ENCODE measurements at regions not wholly inside any gene's neighbourhood (a gene's known extent, or its start where the extent isn't known, plus 50 kb on each side); places are given as distances from the start of the nearest gene placed in this dataset.

DNA sequence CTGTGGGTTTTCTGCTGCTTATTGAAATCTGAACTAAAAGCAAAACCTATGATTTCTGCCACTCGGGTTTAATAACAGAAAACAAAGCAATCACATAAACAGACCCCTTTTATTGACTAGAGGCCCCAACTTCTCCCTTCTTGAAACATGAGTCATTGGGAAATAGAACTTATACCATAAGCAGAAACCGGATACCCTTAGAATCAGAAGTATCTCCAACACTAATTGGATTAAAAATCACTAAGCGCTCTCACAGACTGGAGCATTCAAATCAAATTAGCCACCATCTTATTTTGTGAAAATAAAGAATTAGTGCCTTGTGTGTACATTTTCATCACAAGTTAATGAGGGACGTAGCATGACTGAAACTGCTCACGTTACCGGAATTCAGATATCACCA is 206.9 kb downstream of the WDR11 start:
- TF ChIP-seq, protein P1, sequence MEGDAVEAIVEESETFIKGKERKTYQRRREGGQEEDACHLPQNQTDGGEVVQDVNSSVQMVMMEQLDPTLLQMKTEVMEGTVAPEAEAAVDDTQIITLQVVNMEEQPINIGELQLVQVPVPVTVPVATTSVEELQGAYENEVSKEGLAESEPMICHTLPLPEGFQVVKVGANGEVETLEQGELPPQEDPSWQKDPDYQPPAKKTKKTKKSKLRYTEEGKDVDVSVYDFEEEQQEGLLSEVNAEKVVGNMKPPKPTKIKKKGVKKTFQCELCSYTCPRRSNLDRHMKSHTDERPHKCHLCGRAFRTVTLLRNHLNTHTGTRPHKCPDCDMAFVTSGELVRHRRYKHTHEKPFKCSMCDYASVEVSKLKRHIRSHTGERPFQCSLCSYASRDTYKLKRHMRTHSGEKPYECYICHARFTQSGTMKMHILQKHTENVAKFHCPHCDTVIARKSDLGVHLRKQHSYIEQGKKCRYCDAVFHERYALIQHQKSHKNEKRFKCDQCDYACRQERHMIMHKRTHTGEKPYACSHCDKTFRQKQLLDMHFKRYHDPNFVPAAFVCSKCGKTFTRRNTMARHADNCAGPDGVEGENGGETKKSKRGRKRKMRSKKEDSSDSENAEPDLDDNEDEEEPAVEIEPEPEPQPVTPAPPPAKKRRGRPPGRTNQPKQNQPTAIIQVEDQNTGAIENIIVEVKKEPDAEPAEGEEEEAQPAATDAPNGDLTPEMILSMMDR (IDR thresholded peaks at IDR 0.05), result no peak
- Mint-ChIP-seq H3K27ac (ENCODE audit: unreplicated experiment) (no peak overlapping the region), H3K4me1 (ENCODE audit: low read depth) (peaks cover 8% of the 10 kb centered on the region), H3K27me3 (ENCODE audit: low read depth) (no peaks in the 10 kb centered on the region), H3K36me3 (ENCODE audit: low read depth) (no peaks in the 10 kb centered on the region), H3K9me3 (ENCODE audit: low read depth) (no peaks in the 10 kb centered on the region), H3K4me3 (ENCODE audit: unreplicated experiment) (no peak overlapping the region)
- DNase-seq (ENCODE audit: low spot score), result no peak

DNA sequence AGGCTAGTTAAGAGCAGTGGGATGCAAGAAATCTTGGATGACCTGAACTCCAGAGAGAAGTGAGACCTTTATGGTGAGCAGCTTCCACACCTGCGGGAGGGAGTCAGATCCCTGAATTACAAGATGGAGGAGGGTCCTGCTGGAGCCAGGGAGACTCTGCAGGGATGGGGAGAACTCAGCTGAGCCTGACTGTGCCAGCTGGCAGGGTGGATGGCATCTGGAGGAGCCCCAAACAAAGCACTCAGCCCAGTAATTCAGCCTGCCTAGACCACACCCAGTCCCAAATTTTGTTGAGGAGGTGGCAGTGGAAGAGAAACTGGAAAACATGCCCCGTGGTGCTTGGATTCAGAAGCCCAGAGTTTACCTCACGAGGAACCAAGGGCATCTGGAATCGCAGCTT is 208.2 kb downstream of the WDR11 start:
- no peaks in the 10 kb centered on the region for H3K36me3 Mint-ChIP-seq (ENCODE audit: low read depth)
- H3K4me3 Mint-ChIP-seq (ENCODE audit: unreplicated experiment), result no peak overlapping the region
- H3K4me1 Mint-ChIP-seq (ENCODE audit: low read depth), result peaks cover 8% of the 10 kb centered on the region
- TF ChIP-seq, protein P1 (IDR thresholded peaks at IDR 0.05), result no peak
- H3K27ac Mint-ChIP-seq (ENCODE audit: unreplicated experiment), result no peak overlapping the region
- no peak for DNase-seq (ENCODE audit: low spot score)
- H3K27me3 Mint-ChIP-seq (ENCODE audit: low read depth), result no peaks in the 10 kb centered on the region
- H3K9me3 Mint-ChIP-seq (ENCODE audit: low read depth), result no peaks in the 10 kb centered on the region

DNA sequence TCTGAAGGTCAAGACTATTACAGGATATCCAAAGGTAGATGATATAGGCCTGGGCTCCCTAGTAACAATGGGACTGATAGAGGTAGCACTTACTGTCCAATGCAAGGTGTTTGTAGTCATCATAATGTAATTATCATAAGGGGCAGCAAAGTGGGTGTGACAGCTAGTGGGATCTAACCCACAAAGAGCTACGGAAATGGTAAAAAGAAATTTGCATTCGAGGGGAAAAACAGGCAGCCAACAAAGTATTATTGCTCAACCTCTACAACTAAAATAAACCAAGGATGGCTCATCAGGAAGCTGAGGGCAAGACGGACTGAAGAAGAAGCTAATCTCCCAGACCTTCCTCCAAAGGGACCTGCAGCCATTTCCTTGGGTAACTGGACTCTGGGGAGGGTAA is 211.0 kb downstream of the WDR11 start:
- Mint-ChIP-seq H3K27ac (ENCODE audit: unreplicated experiment) (no peak overlapping the region), H3K4me1 (ENCODE audit: low read depth) (peaks cover 7% of the 10 kb centered on the region), H3K4me3 (ENCODE audit: unreplicated experiment) (no peak overlapping the region), H3K36me3 (ENCODE audit: low read depth) (no peaks in the 10 kb centered on the region), H3K27me3 (ENCODE audit: low read depth) (no peaks in the 10 kb centered on the region), H3K9me3 (ENCODE audit: low read depth) (no peaks in the 10 kb centered on the region)
- TF ChIP-seq, protein P1 (IDR thresholded peaks at IDR 0.05), result no peak
- no peak for DNase-seq (ENCODE audit: low spot score)

DNA sequence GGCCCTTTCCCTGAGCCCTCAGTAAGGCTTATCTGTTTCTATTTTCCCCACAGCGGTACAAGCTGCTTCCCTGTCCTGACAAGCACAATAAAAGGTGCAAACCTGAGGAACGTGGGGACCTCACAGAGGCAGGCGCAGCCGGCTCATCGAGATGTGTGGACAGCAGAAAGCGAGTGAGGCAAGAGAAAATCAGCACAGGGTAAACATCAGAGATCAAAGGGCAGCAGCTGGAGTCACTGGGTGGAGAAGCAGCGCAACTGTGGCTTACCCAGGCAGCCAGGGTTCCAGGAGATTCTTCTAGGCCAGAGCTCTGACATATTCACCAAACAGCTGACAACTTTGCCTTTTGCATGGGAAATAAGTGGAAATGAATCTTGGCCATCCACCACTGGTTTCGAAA is 212.6 kb downstream of the WDR11 start:
- DNase-seq (ENCODE audit: low spot score), result no peak
- Mint-ChIP-seq H3K27ac (ENCODE audit: unreplicated experiment) (no peak overlapping the region), H3K9me3 (ENCODE audit: low read depth) (no peaks in the 10 kb centered on the region), H3K36me3 (ENCODE audit: low read depth) (no peaks in the 10 kb centered on the region), H3K27me3 (ENCODE audit: low read depth) (no peaks in the 10 kb centered on the region), H3K4me3 (ENCODE audit: unreplicated experiment) (no peak overlapping the region), H3K4me1 (ENCODE audit: low read depth) (no peaks in the 10 kb centered on the region)
- TF ChIP-seq, protein P1 (IDR thresholded peaks at IDR 0.05), result no peak

DNA sequence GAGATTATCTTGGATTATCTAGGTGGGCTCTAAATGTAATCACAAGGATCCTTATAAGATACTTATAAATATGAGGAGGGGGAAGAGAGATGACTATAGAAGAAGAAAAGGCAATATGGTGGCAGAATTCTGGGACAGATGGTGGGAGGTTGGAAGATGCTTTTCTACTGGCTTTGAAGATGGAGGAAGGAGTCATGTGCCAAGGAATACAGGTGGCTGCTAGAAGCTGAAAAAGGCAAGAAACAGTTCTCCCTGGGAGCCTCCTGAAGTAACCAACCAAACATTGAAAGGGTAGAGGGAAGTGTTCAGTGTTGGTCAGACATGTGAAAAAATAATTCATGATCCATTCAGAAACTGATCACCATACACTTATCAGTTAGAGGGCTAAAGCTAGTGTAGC is 213.3 kb downstream of the WDR11 start:
- Mint-ChIP-seq H3K36me3 (ENCODE audit: low read depth) (no peaks in the 10 kb centered on the region), H3K27me3 (ENCODE audit: low read depth) (no peaks in the 10 kb centered on the region), H3K27ac (ENCODE audit: unreplicated experiment) (no peak overlapping the region), H3K9me3 (ENCODE audit: low read depth) (no peaks in the 10 kb centered on the region), H3K4me3 (ENCODE audit: unreplicated experiment) (no peak overlapping the region), H3K4me1 (ENCODE audit: low read depth) (no peaks in the 10 kb centered on the region)
- DNase-seq (ENCODE audit: low spot score), result no peak
- TF ChIP-seq, protein P1 (IDR thresholded peaks at IDR 0.05), result no peak

Data from chondrocyte (in vitro differentiated cells).